ENCODE measurements at regions not wholly inside any gene's neighbourhood (a gene's known extent, or its start where the extent isn't known, plus 50 kb on each side); places are given as distances from the start of the nearest gene placed in this dataset.

DNA sequence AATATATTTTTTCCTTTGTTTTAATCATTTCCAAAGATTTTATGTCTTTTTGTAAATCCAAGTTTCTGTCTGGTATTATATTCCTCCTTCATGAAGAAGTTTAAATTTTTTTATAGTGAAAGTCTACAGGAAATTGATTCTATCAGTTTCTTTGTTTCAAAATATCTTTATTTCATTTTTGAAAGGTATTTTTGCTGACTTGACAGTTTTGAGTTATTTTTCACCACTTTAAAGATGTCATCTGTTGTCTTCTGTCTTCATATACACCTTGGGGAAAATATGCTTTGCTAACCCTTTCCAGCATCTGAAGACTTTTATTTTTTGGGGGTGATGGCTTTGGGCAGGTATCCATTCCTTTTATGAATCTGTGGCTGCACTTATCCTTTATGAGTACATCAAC lies 164.4 kb upstream of the EPHA5 start:
- no peak for DNase-seq

DNA sequence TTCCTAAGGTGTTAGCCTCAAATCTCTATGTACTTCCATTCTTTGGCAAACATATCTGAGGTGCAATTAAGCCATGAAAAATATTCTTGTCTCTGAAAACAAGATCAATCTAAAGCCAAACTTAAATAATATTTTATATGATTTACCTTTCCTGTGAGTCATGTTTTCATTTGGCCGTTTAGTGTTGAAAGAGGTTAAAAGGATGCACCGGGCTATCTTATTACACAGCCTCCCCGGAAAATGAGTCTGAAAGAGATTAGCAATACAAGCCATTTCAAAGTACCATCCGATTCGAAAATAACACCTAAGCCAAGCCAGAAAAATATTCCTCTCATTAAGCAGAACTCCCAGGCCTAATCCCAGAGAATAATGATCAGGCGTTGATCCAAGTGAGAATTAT lies 161.5 kb upstream of the EPHA5 start:
- no peak for DNase-seq

DNA sequence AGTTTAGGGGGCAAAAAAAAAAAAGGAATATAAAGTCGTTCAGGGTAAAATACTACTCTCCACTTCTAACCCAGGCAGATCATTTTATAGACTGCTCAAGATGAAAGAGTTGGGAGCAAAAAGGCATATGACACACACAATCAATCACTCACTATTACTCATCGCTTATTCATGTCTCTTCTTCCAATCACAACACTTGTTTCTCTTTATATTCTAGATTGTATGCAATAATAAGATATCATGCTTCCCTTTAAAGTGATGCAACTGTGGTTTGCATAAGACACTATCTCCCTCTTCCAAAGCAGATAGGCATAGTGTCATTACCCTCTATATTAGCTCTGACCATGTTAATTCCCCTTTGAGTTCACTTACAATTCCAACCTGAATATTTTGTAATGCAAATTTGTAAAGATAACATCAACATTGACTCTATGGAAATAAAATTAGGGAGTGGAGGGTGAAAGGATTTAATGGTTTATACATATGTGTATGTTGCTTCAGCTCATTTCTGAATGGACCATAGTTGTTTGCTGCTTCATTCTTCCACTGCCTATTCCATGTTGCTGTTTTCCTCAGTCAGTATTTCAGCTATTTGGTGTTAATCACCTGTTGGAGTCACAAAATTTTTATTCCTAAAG lies 154.9 kb upstream of the EPHA5 start:
- DNase-seq, result no peak

DNA sequence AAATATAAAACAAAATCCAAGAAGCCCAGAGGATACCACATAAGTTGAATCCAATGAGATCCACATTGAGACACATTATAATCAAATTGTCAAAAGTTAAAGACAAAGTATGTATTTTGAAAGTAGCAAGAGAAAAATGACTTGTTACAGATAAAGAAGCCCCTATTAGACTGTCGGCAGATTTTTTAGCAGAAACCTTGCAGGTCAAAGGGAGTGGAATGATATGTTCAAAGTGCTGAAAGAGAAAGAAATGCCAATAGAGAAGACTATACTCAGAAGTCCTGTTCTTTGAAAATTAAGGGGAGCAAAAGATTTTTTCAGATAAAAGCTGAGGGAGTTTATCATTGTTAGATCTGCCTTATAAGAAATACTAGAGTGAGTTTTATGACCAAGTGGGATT lies 148.9 kb upstream of the EPHA5 start:
- no peak for DNase-seq

DNA sequence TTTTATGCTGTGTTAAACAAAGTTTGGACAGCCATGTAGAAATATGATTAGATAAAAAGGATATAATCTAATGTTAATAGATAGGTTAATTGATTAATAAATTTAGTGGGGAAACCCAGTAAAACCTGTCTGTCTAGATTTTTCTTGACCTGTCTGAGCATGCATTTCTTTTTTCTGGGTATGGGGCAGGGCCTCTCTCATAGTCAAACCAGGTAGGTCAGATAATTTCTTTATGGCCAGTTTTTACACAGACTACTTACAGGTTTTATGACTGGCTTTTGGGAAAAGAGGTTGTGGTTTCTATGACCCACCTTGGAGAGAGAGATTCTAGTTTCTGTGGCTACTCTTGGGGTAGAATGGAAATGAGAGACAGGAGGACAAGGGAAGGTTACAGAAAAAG lies 135.6 kb upstream of the EPHA5 start:
- no peak for DNase-seq

DNA sequence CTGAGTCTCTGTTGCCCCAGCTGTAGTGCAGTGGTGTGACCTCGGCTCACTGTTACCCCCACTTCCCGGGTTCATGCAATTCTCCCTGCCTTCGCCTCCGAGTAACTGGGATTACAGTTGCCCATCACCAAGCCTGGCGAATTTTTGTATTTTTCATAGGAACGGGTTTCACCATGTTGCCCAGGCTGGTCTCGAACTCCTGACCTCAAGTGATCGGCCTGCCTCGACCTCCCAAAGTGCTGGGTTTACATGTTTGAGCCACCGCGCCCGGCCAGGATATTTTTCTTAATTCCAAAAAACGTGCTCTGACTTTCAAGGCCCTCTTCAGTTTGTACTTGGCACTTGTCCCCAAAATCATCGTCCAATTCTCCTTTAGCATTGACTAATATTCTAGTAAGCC lies 129.2 kb upstream of the EPHA5 start:
- DNase-seq, result no peak

DNA sequence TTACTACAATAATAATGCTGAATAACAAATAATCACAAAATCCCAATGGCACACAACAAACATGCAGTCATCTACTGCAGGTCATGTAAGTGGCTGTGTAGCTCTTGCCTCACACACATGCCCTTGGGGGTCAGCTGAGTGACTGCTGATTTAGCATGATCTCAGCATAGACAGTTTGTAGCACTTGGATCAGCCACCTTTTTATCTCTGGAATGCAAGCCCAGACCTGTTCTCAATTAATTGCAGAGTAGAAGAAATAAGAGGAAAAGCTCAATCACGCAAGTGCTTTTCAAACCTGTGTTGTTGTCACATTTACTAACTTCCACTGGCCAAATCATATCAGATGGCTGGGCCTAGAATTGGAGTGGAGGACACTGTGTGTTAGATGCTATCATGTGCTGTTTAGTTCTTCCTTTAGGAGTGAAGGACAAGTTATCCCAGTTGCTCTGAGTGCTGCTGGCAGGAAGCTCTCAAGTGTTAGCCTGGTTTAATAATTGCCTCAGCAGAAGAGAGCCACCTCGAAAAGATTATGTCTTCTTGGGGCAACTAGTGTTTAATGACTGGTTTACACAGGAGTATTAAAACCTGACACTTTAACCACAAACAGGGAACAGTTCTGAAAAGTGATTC lies 128.3 kb upstream of the EPHA5 start:
- DNase-seq, result no peak

DNA sequence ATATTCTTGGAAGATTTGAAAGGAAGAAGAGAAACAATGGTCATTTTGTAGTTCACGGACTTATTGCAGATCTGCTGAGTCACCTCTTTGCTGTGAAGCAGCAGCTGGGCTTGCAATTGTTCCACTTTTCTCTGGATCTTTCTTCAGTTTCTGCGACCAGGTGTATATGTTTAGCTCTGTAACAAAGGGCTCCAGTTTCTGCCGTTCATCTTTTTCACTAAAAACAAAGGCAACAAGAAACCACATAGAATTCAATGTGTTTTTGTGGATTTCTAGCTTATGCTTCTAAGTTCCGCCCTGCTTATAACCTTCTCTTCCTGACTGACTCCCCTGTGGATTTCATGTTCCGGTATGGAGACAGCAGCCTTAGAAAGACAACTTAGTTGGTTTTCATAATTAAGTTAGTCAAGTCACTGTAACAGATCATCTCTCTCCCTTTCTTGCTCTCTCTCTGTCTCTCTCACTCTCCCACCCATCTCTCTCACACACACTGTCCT lies 121.6 kb upstream of the EPHA5 start:
- no peak for DNase-seq

DNA sequence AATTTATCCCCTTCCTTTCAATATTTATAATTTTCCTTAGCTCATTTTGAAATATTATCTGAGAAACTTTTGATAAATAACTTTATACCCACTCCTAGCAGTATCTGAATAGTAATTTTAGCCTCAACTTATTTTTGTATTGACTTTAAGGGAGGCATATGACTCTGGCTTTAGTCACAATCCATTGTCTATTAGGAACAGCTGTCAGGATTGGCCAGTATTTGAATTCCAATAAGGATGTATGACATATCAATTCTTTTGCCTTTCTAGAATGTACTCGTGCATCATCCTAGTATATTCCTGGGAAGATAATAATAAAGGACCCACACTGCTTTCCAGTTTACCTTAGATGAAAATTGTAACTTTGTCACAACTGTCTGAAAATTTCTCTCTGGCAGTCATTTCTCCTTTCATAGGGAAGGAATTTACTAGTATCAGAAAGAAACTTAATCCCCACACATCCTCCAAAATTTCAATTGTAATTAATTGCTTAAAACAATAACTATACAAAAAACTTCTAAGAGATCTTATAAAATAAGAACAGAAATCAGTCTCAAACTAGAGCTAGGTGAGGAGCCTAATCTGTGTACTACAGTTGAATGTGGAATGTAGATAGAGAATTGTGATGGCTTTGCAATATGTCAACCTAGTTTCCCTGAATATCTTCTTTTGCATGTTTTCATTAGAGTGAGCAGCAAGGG lies 121.0 kb upstream of the EPHA5 start:
- no peak for DNase-seq

DNA sequence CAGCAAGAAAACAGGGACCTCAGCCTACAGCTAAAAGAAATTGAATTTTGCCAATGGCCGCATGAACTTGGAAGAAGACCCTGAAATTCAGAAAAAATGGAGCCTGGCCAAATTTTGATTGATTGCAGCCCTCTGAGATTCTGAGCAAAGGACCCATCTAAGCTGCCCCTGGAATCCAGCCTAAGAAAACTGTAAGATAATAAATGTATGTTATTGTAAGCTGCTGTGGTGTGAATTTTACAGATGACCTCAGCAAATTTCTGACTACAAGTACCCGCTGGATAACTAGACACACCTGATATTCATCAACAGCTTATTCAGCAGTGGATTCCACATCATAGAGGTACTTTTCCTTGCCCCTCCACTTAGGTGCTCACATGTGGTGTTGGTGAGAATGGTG lies 119.5 kb upstream of the EPHA5 start:
- no peak for DNase-seq

DNA sequence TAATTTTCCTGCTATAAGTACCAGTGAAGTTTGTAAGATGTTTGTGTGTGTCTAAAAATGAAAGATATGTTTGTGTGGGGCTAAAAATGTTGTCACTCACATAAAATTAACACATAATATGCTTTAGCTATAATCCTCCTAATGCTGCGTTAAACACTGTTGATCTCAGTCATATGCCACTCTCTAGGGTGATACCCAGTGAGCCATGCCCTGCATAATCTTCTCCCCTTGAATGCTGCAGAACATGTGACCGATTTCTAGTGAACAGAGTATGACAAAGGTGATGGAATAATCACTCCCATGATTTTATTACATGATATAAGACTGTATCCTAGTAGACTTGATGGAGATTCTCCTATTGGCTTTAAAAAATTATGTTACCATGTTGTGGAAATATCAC lies 119.1 kb upstream of the EPHA5 start:
- DNase-seq, result no peak

DNA sequence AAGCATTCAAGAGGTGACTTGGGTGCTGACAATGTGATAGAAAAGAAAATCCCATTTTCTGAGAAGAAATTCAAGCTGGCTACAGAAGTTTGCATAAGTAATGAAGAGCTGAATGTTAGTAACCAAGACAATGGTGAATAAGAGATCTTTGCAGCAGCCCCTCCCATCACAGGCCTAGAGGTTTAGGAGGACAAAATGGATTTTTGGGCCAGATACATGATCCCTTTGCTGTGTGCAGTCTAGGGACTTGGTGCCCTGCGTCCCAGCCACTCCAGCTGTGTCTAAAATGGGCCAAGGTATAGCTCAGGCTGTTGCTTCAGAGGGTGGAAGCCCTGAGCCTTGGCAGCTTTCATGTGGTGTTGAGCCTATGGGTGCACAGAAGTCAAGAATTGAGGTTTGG lies 107.0 kb upstream of the EPHA5 start:
- DNase-seq, result no peak

DNA sequence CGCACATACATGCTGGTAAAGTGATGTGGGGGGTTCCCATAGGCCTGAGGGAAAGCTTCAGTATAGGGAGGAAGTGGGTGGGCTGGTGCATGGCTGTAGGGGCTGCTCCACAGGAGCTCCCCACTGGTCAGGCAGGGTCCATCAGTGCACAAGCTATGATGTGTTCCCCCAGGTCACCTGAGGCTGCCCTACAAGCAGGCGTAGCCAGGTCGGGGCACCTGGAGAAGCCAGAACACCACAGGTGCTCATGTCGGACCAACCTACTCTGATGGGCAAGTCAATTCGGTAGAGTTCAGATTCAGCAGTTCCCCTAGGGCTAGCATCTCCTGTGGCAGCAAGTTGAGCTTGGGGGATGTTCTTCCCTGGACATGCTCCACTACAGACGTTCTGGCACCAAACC lies 103.3 kb upstream of the EPHA5 start:
- DNase-seq, result no peak

DNA sequence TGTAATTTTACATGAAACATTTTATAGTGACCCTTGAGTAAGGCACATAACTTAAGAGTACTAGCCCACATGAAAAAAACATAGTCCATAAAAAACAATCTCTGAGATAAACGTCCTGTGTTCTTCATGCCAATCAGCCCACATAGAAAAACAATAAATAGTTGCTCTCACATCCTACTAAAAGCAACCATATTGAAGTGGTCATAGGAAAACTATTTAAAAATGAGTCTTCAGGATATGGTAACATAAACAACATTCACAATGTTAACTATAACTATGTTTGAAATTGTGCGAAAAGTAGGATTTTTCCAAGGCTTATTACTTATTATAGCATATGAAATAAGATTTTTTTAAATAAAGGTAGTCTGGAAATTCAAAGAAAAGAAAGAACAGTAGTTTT lies 77.1 kb upstream of the EPHA5 start:
- DNase-seq, result no peak

DNA sequence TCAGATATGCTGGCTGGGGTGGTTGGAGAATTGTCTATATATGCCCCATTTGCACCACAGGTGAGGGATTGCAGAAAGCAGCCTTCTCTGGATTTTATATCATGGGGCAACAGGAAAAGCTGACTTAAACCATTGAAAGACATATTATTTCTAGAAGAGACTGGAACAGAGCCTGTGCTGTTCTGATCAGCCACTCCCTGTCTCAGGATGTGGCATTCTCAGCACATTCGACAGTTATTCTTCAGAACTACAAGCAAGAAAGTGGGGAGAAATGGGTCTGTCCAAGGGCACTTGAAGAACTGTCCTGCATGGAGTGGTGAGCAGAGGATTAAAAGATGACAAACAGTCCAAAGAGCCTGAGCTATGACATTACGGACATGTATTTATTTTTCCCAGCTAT lies 67.8 kb upstream of the EPHA5 start:
- DNase-seq, result no peak

DNA sequence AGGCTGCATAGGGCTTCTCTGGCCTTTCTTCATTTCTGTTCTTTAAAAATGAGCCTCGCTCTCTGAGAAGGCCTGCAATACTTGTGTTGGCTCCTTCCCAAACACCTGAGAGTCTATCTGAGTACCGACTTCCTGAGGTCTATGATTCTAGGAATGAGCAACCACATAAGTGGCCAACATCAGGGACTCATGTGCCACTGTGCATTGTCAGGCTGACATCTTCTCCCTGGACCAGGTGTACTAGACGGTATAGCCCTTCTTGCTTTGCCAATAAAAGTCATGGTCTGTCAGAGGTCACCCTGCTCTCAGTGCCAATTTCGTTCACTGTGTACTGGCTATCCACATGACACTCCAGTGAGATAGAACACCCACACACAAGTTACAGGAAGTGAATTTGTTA lies 67.4 kb upstream of the EPHA5 start:
- no peak for DNase-seq

DNA sequence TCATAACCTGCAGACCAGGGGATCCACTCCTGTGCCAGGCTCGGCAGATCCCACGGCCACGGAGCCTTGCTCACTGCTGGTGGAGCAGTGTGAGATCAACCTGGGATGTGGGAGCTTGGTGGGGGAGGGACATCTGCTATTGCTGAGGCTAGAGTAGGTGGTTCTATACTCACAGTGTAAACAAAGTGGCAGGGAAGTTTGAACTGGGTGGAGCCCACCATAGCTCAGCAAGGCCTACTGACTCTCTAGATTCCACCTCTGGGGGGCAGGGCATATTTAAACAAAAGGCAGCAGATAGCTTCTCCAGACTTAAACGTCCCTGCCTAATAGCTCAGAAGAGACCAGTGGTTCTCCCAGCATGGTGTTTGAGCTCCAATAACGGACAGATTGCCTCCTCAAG lies 54.7 kb upstream of the EPHA5 start:
- no peak for DNase-seq
